OCI-LY1 (cell line): ENCODE measurements at regions not wholly inside any gene's neighbourhood (a gene's known extent, or its start where the extent isn't known, plus 50 kb on each side); places are given as distances from the start of the nearest gene placed in this dataset.

Experiments used
- H2AFZ ChIP-seq: fragments of 200-600 bp; sonication (generic), shearing (Covaris generic); 2 replicates; pipeline ENCODE4 v1.6.0; 2014; ENCODE audit warnings: antibody characterized with exemption, mild to moderate bottlenecking, low read length
- H3F3A ChIP-seq: fragments of 200-600 bp; sonication (generic), shearing (Covaris generic); 2 replicates; pipeline ENCODE4 v1.6.0; 2014; ENCODE audit warnings: mild to moderate bottlenecking, antibody characterized with exemption, low read length, moderate library complexity; ENCODE audit not compliant: insufficient read depth
- H3K27ac ChIP-seq: fragments of 200-600 bp; sonication (generic); 2 replicates; pipeline ENCODE4 v1.5.1; 2014; ENCODE audit warnings: low read length, mixed run types, mild to moderate bottlenecking, low read depth; ENCODE audit not compliant: poor library complexity, severe bottlenecking
- H3K27me3 ChIP-seq: fragments of 200-600 bp; sonication (generic); 2 replicates; pipeline ENCODE4 v1.6.0; 2014; ENCODE audit warnings: antibody characterized with exemption, mild to moderate bottlenecking, low read length, moderate library complexity; ENCODE audit not compliant: insufficient read depth
- H3K36me3 ChIP-seq: fragments of 200-600 bp; sonication (generic); 2 replicates; pipeline ENCODE4 v1.6.1; 2014; ENCODE audit warnings: mild to moderate bottlenecking, antibody characterized with exemption, low read length, moderate library complexity, mixed read lengths; ENCODE audit not compliant: insufficient read depth
- H3K4me1 ChIP-seq: fragments of 200-600 bp; sonication (generic); 2 replicates; pipeline ENCODE4 v1.5.1; 2014; ENCODE audit warnings: mild to moderate bottlenecking, low read length, moderate library complexity; ENCODE audit not compliant: insufficient read depth, severe bottlenecking
- H3K4me2 ChIP-seq: fragments of 200-600 bp; sonication (generic), shearing (Covaris generic); 2 replicates; pipeline ENCODE4 v1.6.1; 2014; ENCODE audit warnings: low read length
- H3K4me3 ChIP-seq: fragments of 200-600 bp; sonication (generic); 2 replicates; pipeline ENCODE4 v1.5.1; 2014; ENCODE audit warnings: low read length, low read depth, mild to moderate bottlenecking, mixed read lengths; ENCODE audit not compliant: poor library complexity, severe bottlenecking
- H3K79me2 ChIP-seq: fragments of 200-600 bp; shearing (Covaris generic); 2 replicates; pipeline ENCODE4 v1.6.1; 2016; ENCODE audit warnings: mixed run types, low read length, mixed read lengths; ENCODE audit not compliant: insufficient read depth
- H3K9ac ChIP-seq: fragments of 200-600 bp; sonication (generic), shearing (Covaris generic); 2 replicates; pipeline ENCODE4 v1.6.1; 2014; ENCODE audit warnings: mild to moderate bottlenecking, low read length, mixed read lengths
- H3K9me2 ChIP-seq: fragments of 200-600 bp; sonication (generic), shearing (Covaris generic); 2 replicates; pipeline ENCODE4 v1.6.1; 2014; ENCODE audit warnings: low read depth, mild to moderate bottlenecking, low read length, mixed read lengths
- H3K9me3 ChIP-seq: fragments of 200-600 bp; shearing (Covaris generic); 2 replicates; pipeline ENCODE4 v1.6.1; 2014; ENCODE audit warnings: low read length, mixed read lengths
- H4K20me1 ChIP-seq: fragments of 200-600 bp; sonication (generic), shearing (Covaris generic); 2 replicates; pipeline ENCODE4 v1.6.0; 2016; ENCODE audit warnings: mild to moderate bottlenecking, low read length; ENCODE audit not compliant: insufficient read depth
- CTCF ChIP-seq: fragments of 200-600 bp; sonication (generic), shearing (Covaris generic); IDR thresholded peaks from 2 replicates; pipeline ENCODE4 v1.5.1; 2017; ENCODE audit warnings: mild to moderate bottlenecking, antibody characterized with exemption, low read length, moderate library complexity, mixed read lengths
- EZH2 ChIP-seq: fragments of 200-600 bp; sonication (generic), shearing (Covaris generic); IDR thresholded peaks from 2 replicates; pipeline ENCODE4 v1.8.0; 2017; ENCODE audit warnings: borderline replicate concordance, mixed run types, mild to moderate bottlenecking, antibody characterized with exemption, low read length, moderate library complexity, mixed read lengths

DNA sequence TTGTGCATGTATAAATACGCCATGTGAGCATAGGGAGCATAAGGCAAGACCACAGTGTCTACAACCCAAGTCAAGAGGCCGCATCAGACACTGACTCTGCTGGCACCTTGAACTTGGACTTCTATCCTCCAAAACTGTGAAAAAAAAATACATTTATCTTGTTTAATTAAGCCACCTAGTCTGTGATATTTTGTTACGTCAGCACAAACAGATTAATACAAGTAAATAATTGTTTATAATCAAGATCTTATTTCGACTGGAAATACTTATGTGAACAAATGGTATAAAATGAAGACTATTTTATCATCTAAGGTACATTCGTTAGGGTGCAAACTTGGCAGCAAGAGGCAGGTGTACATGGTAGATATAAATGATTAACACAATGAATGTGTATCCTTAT lies 599.3 kb upstream of the LRRC4C start:
- Histone ChIP-seq H3K4me3 (no peak overlapping the region), H3K4me2 (no peak overlapping the region), H3K79me2 (no peaks in the 10 kb centered on the region), H3K27me3 (no peaks in the 10 kb centered on the region), H3K9me2 (no peaks in the 10 kb centered on the region), H3K9ac (no peak overlapping the region), H3K9me3 (no peaks in the 10 kb centered on the region), H3F3A (no peaks in the 10 kb centered on the region), H2AFZ (no peak overlapping the region), H3K4me1 (no peaks in the 10 kb centered on the region), H3K36me3 (no peaks in the 10 kb centered on the region), H4K20me1 (no peaks in the 10 kb centered on the region), H3K27ac (no peak overlapping the region)
- no peak for TF ChIP-seq CTCF
- no peak for TF ChIP-seq EZH2

GRCh38 chr11:42065199-42065598 lies 605.7 kb upstream of the LRRC4C start:
- Histone ChIP-seq H3K27me3 (no peaks in the 10 kb centered on the region), H3K4me3 (no peak overlapping the region), H3K4me2 (no peak overlapping the region), H3K79me2 (no peaks in the 10 kb centered on the region), H3K4me1 (no peaks in the 10 kb centered on the region), H3K9me3 (no peaks in the 10 kb centered on the region), H3K9me2 (no peaks in the 10 kb centered on the region), H3K27ac (no peak overlapping the region), H3F3A (no peaks in the 10 kb centered on the region), H4K20me1 (no peaks in the 10 kb centered on the region), H2AFZ (no peak overlapping the region), H3K36me3 (no peaks in the 10 kb centered on the region), H3K9ac (no peak overlapping the region)
- no peak for TF ChIP-seq EZH2
- TF ChIP-seq CTCF: no peak

- Histone ChIP-seq H3K27ac (no peak overlapping the region), H3K4me1 (no peaks in the 10 kb centered on the region), H3K4me3 (no peak overlapping the region), H3K9me2 (no peaks in the 10 kb centered on the region), H3K9ac (no peak overlapping the region), H3K79me2 (no peaks in the 10 kb centered on the region), H4K20me1 (no peaks in the 10 kb centered on the region), H3K9me3 (no peaks in the 10 kb centered on the region), H3K4me2 (no peak overlapping the region), H3K36me3 (no peaks in the 10 kb centered on the region), H3F3A (no peaks in the 10 kb centered on the region), H3K27me3 (no peaks in the 10 kb centered on the region), H2AFZ (no peak overlapping the region)
- TF ChIP-seq EZH2 (no peak), CTCF (no peak)
Observed at GRCh38 chr11:42066113-42066512, 606.7 kb upstream of the LRRC4C start.
